HG03280 (cell line): ENCODE measurements at regions not wholly inside any gene's neighbourhood (a gene's known extent, or its start where the extent isn't known, plus 50 kb on each side); places are given as distances from the start of the nearest gene placed in this dataset.

ENCODE experiments used
- ATAC-seq: cut with Tn5 transposase; IDR thresholded peaks from one replicate; pipeline ENCODE4 v1.9.1; 2021; ENCODE audit warnings: mild to moderate bottlenecking, moderate library complexity; ENCODE audit not compliant: unreplicated experiment

- no peak for ATAC-seq
Measured at GRCh38 chr9:121550041-121550440, 50.4 kb upstream of the GGTA1 start.

GRCh38 chr9:121550569-121551512, 51.2 kb upstream of the GGTA1 start:
- peak; percentile 68 for ATAC-seq

- ATAC-seq = no peak
Measured at GRCh38 chr9:121551985-121552753, 52.5 kb upstream of the GGTA1 start.

GRCh38 chr9:121556082-121556481, 56.4 kb upstream of the GGTA1 start:
- no peak for ATAC-seq

GRCh38 chr9:121556580-121556979, 56.9 kb upstream of the GGTA1 start:
- ATAC-seq = no peak

GRCh38 chr9:121557581-121558447, 58.2 kb upstream of the GGTA1 start:
- no peak for ATAC-seq

GRCh38 chr9:121558473-121558872, 58.8 kb upstream of the GGTA1 start:
- ATAC-seq = no peak

- ATAC-seq = no peak
Measured at GRCh38 chr9:121559183-121559582, 59.5 kb upstream of the GGTA1 start.

GRCh38 chr9:121560921-121561320, 61.3 kb upstream of the GGTA1 start:
- ATAC-seq = no peak

- ATAC-seq = no peak
Measured at GRCh38 chr9:121561385-121562222, 62.0 kb upstream of the GGTA1 start.

GRCh38 chr9:121562301-121562700, 62.7 kb upstream of the GGTA1 start:
- no peak for ATAC-seq

GRCh38 chr9:121563425-121563824, 63.8 kb upstream of the GGTA1 start:
- ATAC-seq = no peak

GRCh38 chr9:121563881-121564460, 64.3 kb upstream of the GGTA1 start:
- no peak for ATAC-seq

GRCh38 chr9:121564504-121565260, 65.0 kb upstream of the GGTA1 start:
- no peak for ATAC-seq

- no peak for ATAC-seq
Measured at GRCh38 chr9:121566481-121567465, 67.1 kb upstream of the GGTA1 start.

GRCh38 chr9:121567500-121568342, 68.1 kb upstream of the GGTA1 start:
- ATAC-seq = no peak
